DND-41 (cell line): ENCODE measurements at regions not wholly inside any gene's neighbourhood (a gene's known extent, or its start where the extent isn't known, plus 50 kb on each side); places are given as distances from the start of the nearest gene placed in this dataset.

Source experiments
- ATAC-seq: fragments of 200-7000 bp; cut with Tn5 transposase; 3 replicates; pipeline ENCODE4 v1.9.1; 2021; ENCODE audit warnings: low read depth; ENCODE audit not compliant: insufficient read depth
- DNase-seq: peaks from one replicate; pipeline ENCODE4 v3.0.0-alpha.2; 2020
- H2AFZ ChIP-seq: 2 replicates; pipeline ENCODE4 v1.6.0; 2012; ENCODE audit warnings: low read depth, low read length
- H3K27ac ChIP-seq: 2 replicates; pipeline ENCODE4 v1.5.1; 2012; ENCODE audit warnings: low read length, inconsistent platforms
- H3K27me3 ChIP-seq: fragments of 200-600 bp; sonication (generic); 2 replicates; pipeline ENCODE4 v1.6.0; 2012; ENCODE audit warnings: low read length, mild to moderate bottlenecking, inconsistent platforms; ENCODE audit not compliant: insufficient read depth, poor library complexity
- H3K36me3 ChIP-seq: 2 replicates; pipeline ENCODE4 v1.5.1; 2012; ENCODE audit warnings: low read length, inconsistent platforms; ENCODE audit not compliant: insufficient read depth
- H3K4me1 ChIP-seq: 2 replicates; pipeline ENCODE4 v1.5.1; 2012; ENCODE audit warnings: mild to moderate bottlenecking, low read length; ENCODE audit not compliant: insufficient read depth
- H3K4me2 ChIP-seq: 2 replicates; pipeline ENCODE4 v1.6.0; 2012; ENCODE audit warnings: mild to moderate bottlenecking, moderate library complexity, low read length, inconsistent platforms; ENCODE audit not compliant: insufficient read depth
- H3K4me3 ChIP-seq, 2 experiments: fragments of 200-600 bp in 1 of 2; shearing (Covaris generic) in 1 of 2; 2 replicates each; pipeline ENCODE4 v1.5.1; 2012 to 2016; ENCODE audit warnings: inconsistent platforms in 2 of 2, low read length in 2 of 2, mild to moderate bottlenecking in 2 of 2, low read depth in 1 of 2, moderate library complexity in 1 of 2
- H3K79me2 ChIP-seq: 2 replicates; pipeline ENCODE4 v1.6.0; 2012; ENCODE audit warnings: low read length, inconsistent platforms; ENCODE audit not compliant: insufficient read depth
- H3K9ac ChIP-seq: 2 replicates; pipeline ENCODE4 v1.6.0; 2012; ENCODE audit warnings: low read depth, mild to moderate bottlenecking, inconsistent platforms, low read length, moderate library complexity
- H3K9me3 ChIP-seq: 2 replicates; pipeline ENCODE4 v1.5.1; 2012; ENCODE audit warnings: low read length, moderate library complexity, mild to moderate bottlenecking, inconsistent platforms; ENCODE audit not compliant: insufficient read depth, severe bottlenecking
- H4K20me1 ChIP-seq: 2 replicates; pipeline ENCODE4 v1.6.0; 2012; ENCODE audit warnings: low read length; ENCODE audit not compliant: insufficient read depth
- EZH2 ChIP-seq: IDR thresholded peaks from 3 replicates; pipeline ENCODE4 v1.6.1; 2012; ENCODE audit warnings: borderline replicate concordance, low read depth, mild to moderate bottlenecking, moderate library complexity, low read length, inconsistent platforms; ENCODE audit not compliant: severe bottlenecking
- TF ChIP-seq, protein P1 (sequence below): IDR thresholded peaks from 2 replicates; pipeline ENCODE4 v1.5.1; 2012; ENCODE audit warnings: borderline replicate concordance, low read length, moderate library complexity, mild to moderate bottlenecking; ENCODE audit not compliant: poor library complexity, severe bottlenecking; ENCODE audit errors: extremely low read depth

DNA sequence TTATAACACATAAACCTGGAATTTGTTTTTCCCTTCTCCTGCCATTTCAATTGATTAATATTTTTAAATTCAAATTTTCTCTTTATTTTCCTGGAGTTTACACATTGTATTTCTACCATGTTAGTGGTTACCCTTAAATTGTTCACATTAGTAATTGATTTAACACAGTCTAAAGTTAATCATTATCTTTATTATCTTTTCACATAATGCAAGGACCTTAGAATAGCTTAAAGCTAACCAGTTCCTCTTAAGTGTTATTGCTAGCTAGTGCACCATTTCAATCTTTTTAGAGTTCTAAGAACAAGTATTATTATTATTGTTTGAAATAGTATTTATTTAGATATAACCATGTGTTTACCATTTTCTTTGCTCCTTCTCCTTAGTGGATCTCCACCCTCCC, 251.2 kb upstream of the FBXL7 start:
- peaks cover 10% of the 10 kb centered on the region for H3K9me3 ChIP-seq
- ATAC-seq: no peak

DNA sequence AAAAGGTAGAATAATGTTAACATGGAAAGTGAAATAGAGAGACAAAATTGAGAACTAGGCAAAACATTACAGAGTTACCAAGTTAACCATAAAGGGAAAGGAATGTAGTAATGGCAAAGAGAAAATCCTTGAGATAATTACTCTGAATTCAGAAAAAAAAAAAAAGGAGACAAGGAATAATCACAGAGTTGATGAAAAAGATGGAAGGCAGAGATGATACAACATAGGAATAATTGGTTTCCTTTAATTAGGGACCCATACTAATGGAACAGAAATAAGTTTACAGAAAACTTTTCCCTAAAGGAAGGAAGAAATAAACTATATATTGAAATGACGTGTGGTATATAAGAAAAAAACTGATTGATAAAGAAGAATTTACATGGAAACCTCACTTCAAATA, 254.1 kb upstream of the FBXL7 start:
- H3K9ac ChIP-seq: no peak overlapping the region
- ATAC-seq: no peak
- TF ChIP-seq, protein P1, sequence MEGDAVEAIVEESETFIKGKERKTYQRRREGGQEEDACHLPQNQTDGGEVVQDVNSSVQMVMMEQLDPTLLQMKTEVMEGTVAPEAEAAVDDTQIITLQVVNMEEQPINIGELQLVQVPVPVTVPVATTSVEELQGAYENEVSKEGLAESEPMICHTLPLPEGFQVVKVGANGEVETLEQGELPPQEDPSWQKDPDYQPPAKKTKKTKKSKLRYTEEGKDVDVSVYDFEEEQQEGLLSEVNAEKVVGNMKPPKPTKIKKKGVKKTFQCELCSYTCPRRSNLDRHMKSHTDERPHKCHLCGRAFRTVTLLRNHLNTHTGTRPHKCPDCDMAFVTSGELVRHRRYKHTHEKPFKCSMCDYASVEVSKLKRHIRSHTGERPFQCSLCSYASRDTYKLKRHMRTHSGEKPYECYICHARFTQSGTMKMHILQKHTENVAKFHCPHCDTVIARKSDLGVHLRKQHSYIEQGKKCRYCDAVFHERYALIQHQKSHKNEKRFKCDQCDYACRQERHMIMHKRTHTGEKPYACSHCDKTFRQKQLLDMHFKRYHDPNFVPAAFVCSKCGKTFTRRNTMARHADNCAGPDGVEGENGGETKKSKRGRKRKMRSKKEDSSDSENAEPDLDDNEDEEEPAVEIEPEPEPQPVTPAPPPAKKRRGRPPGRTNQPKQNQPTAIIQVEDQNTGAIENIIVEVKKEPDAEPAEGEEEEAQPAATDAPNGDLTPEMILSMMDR: no peak
- no peak for TF ChIP-seq EZH2
- H3K9me3 ChIP-seq: peaks cover 10% of the 10 kb centered on the region
- no peak overlapping the region for H3K4me2 ChIP-seq
- H3K27ac ChIP-seq: no peak overlapping the region
- no peak for DNase-seq
- H2AFZ ChIP-seq: no peak overlapping the region
- no peak overlapping the region for H3K4me3 ChIP-seq
- H3K79me2 ChIP-seq: no peaks in the 10 kb centered on the region
- no peaks in the 10 kb centered on the region for H3K27me3 ChIP-seq
- no peaks in the 10 kb centered on the region for H4K20me1 ChIP-seq
- H3K36me3 ChIP-seq: no peaks in the 10 kb centered on the region
- peaks cover 8% of the 10 kb centered on the region; the same call in 1 of the 2 replicates for H3K4me1 ChIP-seq

More for the DNA sequence above, 251.2 kb upstream of the FBXL7 start:
- Histone ChIP-seq H2AFZ (no peak overlapping the region), H3K27me3 (no peaks in the 10 kb centered on the region), H3K4me2 (no peak overlapping the region), H3K9ac (no peak overlapping the region), H3K4me3 (no peak overlapping the region), H3K4me1 (peaks cover 8% of the 10 kb centered on the region; the same call in 1 of the 2 replicates), H3K36me3 (no peaks in the 10 kb centered on the region), H3K79me2 (no peaks in the 10 kb centered on the region), H3K27ac (no peak overlapping the region), H4K20me1 (no peaks in the 10 kb centered on the region)
- DNase-seq: no peak
- TF ChIP-seq, protein P1: no peak
- no peak for TF ChIP-seq EZH2

DNA sequence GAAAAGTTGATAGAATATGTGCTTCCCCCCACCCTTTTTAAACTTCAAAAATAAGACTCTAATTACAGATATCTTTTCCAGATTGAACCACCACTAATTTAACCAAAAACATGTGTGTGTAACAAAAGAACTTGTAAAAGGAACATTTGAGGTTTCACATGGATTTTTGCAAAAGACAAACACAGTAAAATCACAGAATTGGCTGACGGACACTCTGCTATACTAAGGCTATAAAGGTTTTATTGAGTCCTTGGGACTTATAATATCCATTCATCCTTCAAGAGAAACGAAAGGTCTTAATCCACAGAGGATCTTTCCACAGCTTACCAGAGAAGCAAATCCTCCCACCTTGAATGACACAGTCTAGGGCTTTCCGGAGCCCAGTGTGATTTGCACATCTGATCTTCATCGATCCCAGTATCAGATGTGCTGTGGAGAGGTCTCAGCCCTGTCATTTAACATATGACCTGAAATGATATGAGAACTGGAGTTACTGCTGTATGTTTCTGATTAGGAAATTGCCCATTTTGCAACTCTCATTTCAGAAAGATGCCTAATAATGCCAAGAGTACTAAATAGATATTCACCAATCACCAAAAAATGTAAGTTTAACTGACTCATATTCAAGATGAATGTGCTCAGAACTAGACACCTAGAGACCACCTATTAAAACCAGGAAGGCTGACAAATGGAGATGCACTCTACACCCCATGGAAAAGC, 256.5 kb upstream of the FBXL7 start:
- H3K79me2 ChIP-seq: no peaks in the 10 kb centered on the region
- TF ChIP-seq, protein P1: no peak
- TF ChIP-seq EZH2: no peak
- no peaks in the 10 kb centered on the region for H3K27me3 ChIP-seq
- no peak overlapping the region for H3K4me2 ChIP-seq
- peaks cover 13% of the 10 kb centered on the region for H3K9me3 ChIP-seq
- H3K4me3 ChIP-seq: no peak overlapping the region
- H3K4me1 ChIP-seq: no peaks in the 10 kb centered on the region
- no peaks in the 10 kb centered on the region for H4K20me1 ChIP-seq
- DNase-seq (no peak), ATAC-seq (no peak)
- H3K36me3 ChIP-seq: no peaks in the 10 kb centered on the region
- no peak overlapping the region for H3K27ac ChIP-seq
- H2AFZ ChIP-seq: no peak overlapping the region
- H3K9ac ChIP-seq: no peak overlapping the region
